HL-60/S4 treated with phorbol 12-myristate 13-acetate at 8.2 ng/mL for 4 days and 3 days (cell line): ENCODE measurements at regions not wholly inside any gene's neighbourhood (a gene's known extent, or its start where the extent isn't known, plus 50 kb on each side); places are given as distances from the start of the nearest gene placed in this dataset.

Source experiments
- in situ Hi-C: fragments of 300-500 bp; cut with MboI; formaldehyde crosslinking; loops from 2 replicates; pipeline ENCODE4 v1.15.0; 2022; ENCODE audit warnings: low sequenced_read_pairs

DNA sequence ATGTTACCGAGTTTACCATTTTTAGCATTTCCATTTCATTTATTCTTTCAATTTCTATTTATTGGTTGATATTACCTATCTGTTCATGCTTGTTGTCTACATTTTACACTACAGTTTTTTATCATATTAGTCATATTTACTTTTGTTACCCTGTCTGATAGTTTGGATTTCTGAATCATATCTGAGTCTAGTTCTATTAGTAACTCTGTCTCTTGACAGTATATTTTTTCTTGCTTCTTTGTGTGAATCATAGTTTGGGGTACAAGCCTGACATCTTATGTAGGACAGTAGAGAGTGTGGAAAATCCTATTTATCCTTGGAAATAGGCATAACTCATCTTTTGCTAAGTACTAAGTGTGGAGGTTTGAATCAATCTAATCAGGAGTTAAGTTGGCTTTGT is 263.9 kb upstream of the SESN3 start:
- in situ Hi-C loops, result no loop called here

DNA sequence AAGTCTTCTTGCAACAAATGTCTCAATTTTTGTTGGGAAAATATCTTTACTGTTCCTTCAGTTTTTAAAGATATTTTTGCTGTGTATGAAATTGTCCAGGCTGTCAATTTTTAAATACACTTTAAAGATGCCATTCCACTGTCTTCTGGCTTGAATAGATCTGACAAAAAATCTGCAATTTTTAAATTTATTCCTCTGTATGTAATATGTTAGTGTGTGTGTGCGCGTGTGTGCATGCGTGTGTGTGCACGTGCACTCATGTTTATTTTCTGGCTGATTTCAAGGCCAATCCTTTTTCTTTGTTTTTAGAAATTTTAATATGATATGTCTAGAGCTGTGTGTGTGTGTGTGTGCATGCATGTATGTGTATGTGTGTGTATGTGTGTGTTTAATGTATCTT is 263.2 kb upstream of the SESN3 start:
- in situ Hi-C loops, result no loop called here

DNA sequence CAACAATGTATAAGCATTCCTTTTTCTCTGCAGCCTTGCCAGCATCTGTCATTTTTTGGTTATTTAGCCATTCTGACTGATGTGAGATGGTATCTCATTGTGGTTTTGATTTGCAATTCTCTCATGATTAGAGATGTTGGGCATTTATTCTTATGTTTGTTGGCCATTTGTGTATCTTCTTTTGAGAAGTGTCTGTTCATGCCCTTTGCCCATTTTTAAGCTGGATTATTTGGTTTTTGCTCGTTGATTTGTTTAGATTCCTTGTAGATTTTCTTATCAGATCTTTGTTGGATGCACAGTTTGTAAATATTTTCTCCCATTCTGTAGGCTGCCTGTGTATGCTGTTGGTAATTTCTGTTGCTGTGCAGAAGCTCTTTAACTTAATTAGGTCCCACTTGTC is 259.6 kb upstream of the SESN3 start:
- in situ Hi-C loops, result no loop called here

DNA sequence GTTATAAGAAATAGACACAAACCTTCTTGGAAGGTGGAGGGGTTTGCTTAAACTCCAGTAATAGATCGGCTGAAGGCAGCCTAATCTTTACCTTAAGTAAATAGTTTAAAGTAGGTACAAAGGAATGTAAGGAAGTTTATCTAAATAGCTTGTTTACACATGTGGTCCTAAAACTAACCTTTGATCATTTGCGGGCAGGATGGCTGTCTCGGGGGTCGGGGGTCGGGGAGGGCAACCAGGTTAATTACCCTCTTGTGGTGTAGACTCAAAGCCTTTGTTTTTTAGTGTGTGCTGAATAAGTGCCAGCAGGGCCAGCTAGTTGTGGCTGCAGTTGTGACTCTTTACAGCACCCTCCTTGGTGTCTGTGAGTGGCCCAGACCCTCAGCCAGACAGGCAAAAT is 256.9 kb upstream of the SESN3 start:
- in situ Hi-C loops, result no loop called here

DNA sequence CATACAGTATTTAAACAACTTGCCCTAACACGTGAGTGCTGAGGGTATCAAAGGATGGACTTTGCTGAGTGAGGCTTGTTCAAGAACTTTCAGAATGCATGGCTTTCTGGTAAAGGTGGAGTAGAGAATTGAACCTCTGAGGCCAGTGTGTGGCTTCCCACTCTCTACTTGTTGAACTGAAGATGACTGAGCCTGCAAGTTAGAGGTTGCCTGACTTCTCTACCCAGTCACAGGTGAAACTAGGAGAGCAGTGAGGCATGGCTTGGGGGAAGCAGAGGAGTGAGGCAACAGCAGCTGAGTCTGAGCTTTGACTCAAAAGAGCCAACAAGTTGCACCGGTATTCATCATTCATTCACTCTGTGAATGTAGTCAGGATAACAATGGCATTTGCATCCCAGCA is 256.4 kb upstream of the SESN3 start:
- in situ Hi-C loops, result no loop called here

DNA sequence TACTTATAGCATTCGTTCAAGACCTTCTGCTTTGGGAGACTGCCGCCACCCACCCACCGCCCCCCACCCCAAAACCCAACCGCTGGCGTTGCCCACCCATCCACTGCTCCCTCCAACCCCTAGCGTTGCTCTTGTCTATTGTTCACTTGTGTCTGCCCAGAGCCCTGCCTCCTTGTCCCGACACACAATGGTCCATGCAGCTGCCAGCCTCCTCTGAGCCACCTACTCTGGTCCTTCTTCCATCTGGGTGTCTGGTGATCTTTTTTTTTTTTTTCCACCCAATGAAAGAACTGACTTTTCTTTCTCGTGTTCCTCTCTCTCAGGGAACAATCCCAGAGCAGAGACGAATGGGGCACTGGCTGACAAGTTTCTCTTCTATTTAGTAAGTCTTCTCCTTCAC is 256.0 kb upstream of the SESN3 start:
- in situ Hi-C loops, result no loop called here

DNA sequence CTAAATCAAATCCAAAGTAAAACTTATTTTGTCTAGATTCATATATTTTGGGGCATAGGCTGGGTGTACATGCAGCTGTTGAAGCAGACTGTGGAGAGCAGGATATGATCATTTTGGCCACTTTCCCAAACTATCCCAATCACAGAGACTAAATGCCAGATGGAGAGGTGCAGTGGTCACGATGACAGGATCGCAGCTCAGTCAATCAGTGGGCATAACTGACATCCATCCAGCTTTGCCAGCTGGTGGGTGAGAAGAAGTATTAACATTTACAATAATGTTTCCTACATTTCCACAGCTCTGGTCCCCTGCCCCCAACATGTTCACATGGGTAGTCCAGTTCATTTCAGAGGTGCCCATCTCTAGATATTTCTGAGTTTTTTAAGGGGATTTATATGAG is 255.5 kb upstream of the SESN3 start:
- in situ Hi-C loops, result no loop called here

DNA sequence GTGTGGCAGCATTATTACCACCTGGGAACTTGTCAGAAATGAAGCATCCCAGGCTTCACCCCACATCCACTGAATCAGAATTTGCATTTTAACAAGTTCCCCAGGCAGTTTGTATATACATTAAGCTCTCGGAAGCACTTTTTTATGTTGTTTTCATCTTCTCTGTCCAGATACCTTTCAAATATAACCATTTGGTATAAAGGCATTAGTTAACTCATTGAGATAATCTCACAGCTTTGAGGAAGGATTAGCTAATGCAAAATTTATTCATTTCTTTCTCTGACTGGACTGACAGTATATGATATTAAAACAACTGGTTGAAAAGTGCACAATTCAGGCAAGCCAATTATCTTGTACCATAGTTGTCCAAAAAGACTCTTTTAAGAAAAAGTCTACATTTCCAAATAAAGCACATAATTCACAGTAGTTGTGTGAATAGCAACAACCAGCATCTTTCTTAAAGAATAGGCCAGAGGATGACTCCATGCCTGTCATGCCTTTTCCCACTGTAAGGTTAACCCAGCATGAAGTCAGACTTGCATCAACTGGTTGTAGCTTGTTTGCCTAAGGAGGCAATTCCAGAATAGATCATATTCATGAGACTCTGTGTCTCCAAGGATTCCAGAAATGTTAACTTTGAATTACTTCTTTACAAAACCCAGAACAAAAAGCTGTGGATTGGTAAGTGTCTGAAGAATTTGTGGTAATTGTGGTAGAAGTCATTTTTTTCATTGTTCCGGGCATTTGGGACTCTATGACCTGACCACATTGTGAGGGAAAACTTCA is 254.3 kb upstream of the SESN3 start:
- in situ Hi-C loops, result no loop called here

DNA sequence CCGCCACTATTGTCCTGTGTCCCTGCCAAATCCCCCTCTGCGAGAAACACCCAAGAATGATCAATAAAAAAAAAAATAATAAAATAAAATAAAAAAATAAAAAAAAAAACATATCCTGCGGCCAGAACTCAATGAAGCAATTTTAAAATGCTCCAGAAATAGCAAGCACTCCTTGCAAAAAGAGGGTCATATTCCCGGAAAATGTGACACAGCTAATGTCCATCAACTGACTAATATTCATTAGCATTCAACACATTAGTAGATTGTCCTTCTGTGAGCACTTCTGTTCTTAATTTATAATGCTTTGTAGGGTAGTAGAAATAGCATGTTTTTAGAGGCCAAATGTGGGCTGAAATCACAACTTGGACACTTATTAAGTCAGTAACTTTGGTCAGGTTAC is 252.3 kb upstream of the SESN3 start:
- in situ Hi-C loops, result no loop called here

DNA sequence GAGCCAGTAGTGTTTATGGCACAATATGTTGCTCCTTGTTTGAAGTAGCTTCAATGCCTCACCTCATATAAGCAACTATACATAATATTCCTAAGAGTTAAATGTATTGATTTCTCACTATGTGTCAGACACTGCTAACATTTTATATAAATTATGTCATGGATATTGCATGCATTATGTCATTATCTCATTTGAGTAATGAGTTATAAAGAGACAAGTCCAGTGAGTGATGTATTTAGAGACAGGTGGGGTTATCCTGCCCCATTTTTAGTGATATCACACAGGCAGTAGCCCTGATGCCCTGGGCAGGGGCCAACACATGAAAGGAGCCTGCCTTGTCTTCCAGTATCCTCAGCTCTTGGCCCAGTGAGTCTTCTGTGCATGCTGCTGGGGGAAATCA is 247.0 kb upstream of the SESN3 start:
- in situ Hi-C loops, result no loop called here

DNA sequence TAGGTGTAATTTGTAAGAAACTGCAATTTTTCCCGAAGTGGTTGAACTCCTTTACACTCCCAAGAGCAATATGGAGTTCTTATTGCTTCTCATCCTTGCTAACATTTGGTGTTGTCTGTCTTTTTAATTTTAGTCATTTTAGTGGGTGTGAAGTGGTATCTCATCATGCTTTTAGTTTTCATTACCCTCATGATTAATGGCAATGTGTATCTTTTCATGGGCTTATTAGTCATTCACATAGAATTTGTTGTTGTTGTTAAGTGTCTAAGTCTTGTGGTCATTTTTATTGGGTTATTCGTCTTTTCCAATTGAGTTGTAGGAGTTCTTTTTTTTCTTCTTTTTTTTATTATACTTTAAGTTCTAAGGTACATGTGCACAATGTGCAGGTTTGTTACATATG is 238.3 kb upstream of the SESN3 start:
- in situ Hi-C loops, result no loop called here

DNA sequence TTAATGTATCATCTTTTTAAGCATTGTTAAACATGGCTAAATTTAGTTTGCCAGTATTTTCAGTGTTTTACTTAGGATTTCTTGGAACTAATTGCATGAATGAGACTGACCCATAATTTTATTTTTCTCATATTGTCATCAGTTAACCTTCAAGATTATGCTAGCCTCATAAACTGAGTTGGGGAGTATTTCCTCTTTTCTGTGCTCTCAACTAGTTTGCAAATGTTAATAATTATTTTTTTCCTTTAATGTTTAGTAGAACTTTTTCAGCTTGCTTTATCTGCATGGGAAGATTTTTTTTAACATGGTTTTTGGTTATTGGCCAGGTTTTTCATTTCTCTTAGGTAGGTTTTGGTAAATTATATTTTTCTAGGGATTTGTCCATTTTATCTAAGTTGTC is 235.4 kb upstream of the SESN3 start:
- in situ Hi-C loops, result no loop called here

DNA sequence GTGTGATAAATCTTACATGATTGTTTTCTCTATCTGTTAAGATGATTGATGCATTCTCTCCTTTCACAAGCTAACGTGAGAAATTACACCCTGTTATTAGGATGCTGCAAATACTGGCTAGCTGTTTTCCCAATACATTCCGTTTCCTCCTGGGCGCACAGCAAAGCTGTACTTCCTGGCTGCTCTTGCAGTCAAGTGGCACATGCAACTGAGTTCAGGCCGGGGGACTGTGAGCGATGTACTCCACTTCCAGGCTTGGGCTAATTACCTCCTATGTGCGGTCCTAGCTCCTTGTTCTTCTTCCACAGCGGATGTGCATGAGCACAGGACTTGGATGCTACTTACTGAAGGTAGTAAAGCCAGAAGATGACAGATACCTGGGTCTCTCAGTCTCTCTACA is 234.9 kb upstream of the SESN3 start:
- in situ Hi-C loops, result no loop called here

DNA sequence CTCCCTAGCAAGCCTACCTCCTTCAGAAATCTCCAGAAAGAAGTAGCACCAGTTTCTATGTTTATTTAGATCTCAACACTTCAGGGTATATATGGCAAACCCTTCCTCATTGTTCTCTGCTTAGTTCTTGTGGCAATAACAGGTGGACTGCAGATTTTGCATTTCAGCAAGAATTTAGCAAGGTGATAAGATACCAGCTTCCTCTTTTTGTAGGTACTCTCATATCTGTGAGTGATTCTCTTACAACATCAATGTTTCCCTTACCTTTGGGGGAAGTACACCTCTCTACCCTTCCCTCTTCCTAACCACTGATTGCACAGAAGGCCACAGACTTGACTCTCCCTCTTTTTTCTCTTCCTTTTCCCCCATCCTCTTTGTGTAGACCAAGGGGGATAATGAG is 230.9 kb upstream of the SESN3 start:
- in situ Hi-C loops, result no loop called here

DNA sequence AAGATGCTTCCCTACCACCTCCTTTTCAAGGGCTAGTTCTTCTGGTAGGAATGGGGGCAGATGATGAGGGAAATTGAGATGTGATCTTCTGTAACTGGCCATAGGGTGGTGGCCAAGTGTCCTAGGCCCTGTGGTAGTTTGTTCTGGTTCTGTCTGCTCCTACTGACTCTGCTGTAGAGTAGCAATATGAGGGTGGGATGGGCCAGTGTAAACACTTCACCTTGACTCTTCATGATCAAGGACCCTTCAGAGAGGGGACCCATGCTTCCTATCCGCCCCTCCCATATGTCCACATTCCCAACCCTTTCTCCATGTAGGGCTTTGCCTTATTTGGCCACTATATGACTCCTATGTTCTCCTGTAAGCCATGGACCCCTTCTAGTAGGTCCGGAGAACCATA is 230.3 kb upstream of the SESN3 start:
- in situ Hi-C loops, result no loop called here

DNA sequence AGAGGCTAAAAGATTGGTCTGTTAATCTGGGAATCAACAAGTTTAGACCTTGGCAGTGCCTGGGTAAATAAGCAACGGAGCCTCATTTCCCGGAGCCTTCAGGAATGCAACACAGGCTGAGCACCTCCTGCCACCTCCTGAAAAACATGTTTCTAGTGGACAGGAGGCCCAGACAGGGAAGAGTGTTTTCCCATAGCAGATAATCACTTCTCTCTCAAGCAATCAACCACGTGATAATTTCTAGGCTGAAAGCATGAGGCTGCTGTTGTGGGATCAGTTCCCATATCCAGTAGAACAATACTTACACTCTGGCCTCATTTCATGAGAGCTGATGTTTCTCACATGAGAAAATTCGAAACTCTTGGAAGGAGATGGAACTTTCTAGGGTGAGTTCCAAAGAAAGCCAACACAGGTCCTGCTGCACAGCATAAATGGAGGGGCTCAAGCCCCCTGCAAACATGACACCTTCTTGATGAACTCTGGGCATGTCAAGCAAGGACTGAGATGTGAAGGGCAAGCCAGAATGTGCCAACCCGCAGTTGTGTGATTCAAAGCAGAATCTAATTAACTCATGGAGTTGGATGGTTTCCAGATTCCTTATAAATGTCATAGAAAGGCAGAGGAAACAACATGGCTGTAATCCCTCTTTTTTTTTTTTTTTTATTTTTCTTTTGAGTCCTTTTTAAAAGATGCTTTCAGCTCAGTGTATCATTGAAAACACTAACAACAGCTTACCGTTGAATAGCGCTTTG is 228.5 kb upstream of the SESN3 start:
- in situ Hi-C loops, result no loop called here

DNA sequence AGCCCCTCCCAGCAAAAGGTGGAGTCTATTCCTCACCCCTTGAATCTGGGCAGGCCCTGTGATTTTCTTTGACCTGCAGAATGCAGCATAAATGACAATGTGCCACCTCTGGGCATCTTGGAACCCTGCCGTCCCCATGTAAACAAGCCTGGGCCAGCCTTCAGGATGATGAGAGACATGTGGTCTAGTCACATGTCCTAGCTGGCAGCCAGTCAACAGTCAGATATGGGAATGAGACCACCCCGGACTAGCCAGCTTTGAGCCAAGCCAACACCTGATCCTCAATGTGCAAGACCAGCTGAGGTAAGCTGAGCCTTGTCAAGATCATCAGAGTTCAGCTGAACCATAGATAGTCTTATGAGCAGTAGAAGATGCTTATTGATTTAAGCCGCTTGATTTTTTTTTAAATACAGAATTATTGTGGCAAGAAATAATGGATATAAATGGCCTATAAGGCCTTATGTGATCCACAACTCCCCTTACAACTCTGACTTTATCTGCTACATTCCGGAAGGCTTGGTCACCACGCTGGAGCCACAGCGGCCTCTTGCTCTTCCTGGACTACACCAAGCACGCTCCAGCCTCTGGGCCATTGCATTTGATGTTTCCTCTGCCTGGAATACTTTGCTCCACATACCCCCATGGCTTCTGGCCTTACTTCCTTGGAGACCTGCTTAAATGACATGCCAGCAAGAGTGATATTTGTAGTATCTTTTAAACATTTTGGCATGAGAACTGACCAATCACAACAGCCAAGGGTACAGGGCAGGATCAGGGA is 225.9 kb upstream of the SESN3 start:
- in situ Hi-C loops, result no loop called here

DNA sequence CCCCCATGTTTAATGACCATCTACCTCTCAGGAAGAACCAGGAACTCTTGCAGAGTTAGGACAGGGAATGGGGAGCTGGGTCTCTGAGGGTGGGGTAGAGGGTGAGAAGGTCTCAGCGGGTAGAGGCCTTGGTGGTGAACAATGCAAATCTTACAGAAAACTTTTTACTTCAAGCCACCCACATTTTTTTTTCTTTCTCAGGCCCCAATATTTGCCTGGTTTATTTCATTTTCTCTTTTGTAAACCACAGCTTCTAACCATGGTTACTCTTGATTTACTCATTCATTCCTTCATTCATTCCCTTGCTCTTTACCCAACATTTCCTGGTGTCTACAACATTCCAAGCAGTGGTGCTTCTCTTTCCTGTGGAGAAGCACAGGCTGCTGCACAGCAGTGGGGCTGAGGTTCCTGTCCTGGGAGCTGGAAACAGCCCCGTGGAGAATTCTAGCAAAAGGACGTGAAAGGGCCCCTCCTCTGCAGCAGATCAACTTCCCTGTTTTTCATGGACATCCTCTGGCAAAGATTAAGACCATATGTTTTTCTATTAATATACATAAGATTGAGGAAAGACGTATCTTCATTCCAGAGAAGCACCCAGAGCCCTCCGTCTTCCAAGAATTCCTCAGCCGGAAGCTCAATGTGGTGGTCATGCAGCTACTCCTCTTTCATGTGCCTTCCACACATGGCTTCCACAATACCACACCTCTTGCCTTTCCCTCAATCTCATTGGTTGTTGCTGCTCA is 224.4 kb upstream of the SESN3 start:
- in situ Hi-C loops, result no loop called here

DNA sequence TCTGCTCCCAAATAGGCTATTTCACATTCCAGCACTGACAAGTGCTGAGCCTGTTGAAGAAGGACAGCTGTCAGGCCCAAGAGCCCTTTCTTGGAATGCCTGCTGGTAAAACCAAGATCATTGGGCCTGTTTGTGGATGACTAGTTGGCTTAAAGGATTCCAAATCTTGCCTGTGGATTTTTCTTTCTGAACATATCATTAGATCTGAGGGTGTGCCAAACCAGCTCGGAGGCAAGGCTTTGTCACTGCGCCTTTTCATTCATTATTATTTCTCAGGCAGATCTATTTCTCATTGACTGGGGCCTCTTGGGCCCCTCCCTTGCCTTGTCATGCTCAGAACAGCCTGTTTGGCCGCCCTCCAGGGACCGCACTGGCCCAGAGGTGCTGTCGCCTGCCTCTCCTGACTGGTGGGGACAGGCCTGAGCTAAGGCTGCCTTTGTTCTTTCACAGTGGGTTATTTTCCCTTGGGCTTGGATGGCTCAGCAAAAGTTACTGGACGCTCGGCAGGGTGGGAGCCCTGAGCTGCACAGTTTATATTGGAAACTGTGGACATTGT is 222.7 kb upstream of the SESN3 start:
- in situ Hi-C loops, result no loop called here

DNA sequence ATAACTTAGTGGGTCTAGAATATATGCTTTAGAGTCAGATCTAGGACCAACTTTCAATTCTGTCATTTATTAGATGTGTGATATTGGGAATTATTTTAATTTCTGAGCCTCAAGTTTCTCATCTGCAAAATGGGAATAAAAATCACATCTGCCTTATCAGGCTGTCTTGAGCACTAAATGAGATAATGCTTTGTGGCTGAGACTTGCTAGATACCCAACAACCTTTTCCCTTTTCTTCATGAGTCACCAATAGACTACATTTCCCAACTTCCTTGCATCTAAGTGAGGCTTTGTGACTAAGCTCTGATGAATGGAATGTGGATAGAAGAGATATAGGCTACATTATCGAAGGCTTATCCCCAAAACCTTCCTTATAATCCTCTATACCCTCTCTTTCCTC is 220.7 kb upstream of the SESN3 start:
- in situ Hi-C loops, result no loop called here

DNA sequence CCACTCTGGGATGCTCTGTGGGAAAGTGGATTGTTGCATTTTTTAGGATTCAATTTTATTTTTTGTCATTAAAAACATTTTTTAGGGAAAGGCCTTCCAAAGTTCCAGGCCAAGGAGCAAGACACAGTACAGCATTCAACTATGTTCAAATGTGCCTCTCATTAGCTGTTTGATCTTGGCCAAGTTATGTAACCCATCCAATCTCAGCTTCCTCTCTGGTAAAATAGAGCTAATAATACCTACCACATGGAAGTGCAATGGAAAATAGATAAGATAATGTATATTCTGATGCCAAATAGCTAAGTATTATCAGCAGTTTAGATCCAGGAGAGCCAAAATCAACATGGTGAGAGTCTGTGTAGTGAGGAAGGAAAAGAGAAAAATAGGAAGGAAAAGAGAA is 220.3 kb upstream of the SESN3 start:
- in situ Hi-C loops, result no loop called here
